Neural progenitor cell (in vitro differentiated cells): ENCODE measurements at regions not wholly inside any gene's neighbourhood (a gene's known extent, or its start where the extent isn't known, plus 50 kb on each side); places are given as distances from the start of the nearest gene placed in this dataset.

ENCODE experiments used
- CTCF ChIP-seq: fragments of 200-600 bp; sonication (generic); IDR thresholded peaks from 2 replicates; pipeline ENCODE4 v1.5.1; 2017; ENCODE audit warnings: antibody characterized with exemption, mild to moderate bottlenecking
- EZH2 ChIP-seq: fragments of 200-600 bp; sonication (generic); IDR thresholded peaks from 2 replicates; pipeline ENCODE4 v1.6.1; 2017; ENCODE audit warnings: antibody characterized with exemption, mild to moderate bottlenecking, moderate library complexity

- TF ChIP-seq CTCF: no peak
- TF ChIP-seq EZH2: no peak
Observed at GRCh38 chr13:32838945-32839344, 177.3 kb upstream of the KL start.
